ENCODE measurements at regions not wholly inside any gene's neighbourhood (a gene's known extent, or its start where the extent isn't known, plus 50 kb on each side); places are given as distances from the start of the nearest gene placed in this dataset.

DNA sequence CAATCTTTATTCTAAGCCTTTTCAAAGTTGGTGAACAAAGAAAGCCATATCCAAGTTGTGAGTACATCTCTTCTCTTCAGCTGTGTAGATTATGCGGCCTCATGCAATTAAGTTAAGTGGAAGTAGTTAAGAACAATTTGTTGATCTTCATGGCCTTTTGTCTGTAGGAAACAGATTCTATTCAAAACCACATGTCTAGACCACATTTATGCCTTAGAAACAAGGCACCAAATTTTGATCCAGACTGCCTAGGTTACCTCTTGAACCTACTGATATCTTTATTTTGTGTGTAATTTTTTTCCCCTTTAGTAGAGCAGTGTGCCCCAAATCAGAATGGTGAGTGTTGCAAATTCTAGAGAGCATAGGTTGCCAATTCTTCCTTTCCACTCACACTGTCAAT, 101.6 kb upstream of the CERS6 start:
- intact Hi-C loops (cut with DNase I; ENCODE audit: low total_unique reads), result no loop called here
- Histone ChIP-seq H3K9me3 (no peaks in the 10 kb centered on the region), H3K4me1 (peaks cover 0 to 7% (median 6%) of the 10 kb centered on the region in 4 donors), H3K27me3 (no peaks in the 10 kb centered on the region), H3K36me3 (no peaks in the 10 kb centered on the region), H3K27ac (no peak overlapping the region), H3K4me3 (no peak overlapping the region)
- WGBS, 5 donors, result 90 to 100% (median 94%) methylated on average over 1 of the region's 1 CpG
- DNase-seq, result no peak
- TF ChIP-seq, protein P1, sequence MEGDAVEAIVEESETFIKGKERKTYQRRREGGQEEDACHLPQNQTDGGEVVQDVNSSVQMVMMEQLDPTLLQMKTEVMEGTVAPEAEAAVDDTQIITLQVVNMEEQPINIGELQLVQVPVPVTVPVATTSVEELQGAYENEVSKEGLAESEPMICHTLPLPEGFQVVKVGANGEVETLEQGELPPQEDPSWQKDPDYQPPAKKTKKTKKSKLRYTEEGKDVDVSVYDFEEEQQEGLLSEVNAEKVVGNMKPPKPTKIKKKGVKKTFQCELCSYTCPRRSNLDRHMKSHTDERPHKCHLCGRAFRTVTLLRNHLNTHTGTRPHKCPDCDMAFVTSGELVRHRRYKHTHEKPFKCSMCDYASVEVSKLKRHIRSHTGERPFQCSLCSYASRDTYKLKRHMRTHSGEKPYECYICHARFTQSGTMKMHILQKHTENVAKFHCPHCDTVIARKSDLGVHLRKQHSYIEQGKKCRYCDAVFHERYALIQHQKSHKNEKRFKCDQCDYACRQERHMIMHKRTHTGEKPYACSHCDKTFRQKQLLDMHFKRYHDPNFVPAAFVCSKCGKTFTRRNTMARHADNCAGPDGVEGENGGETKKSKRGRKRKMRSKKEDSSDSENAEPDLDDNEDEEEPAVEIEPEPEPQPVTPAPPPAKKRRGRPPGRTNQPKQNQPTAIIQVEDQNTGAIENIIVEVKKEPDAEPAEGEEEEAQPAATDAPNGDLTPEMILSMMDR (IDR thresholded peaks at IDR 0.05), result no peak
- TF ChIP-seq POLR2A (IDR thresholded peaks at IDR 0.05) (no peak), EP300 (IDR thresholded peaks at IDR 0.05) (no peak)

- Histone ChIP-seq H3K27me3 (no peaks in the 10 kb centered on the region), H3K27ac (peak overlapping the region in 1 of 5 donors; percentile 10), H3K4me3 (no peak overlapping the region), H3K4me1 (peaks cover 0 to 7% (median 0%) of the 10 kb centered on the region in 4 donors), H3K9me3 (no peaks in the 10 kb centered on the region), H3K36me3 (no peaks in the 10 kb centered on the region)
- intact Hi-C loops (cut with DNase I; ENCODE audit: low total_unique reads), result no loop called here
- TF ChIP-seq POLR2AphosphoS5 (IDR thresholded peaks at IDR 0.05) (no peak), POLR2A (IDR thresholded peaks at IDR 0.05) (no peak), EP300 (IDR thresholded peaks at IDR 0.05) (no peak)
- TF ChIP-seq, protein P1 (IDR thresholded peaks at IDR 0.05), result no peak
- DNase-seq, result peak in 1 of 2 donors; percentile 46
- WGBS, 5 donors, result 19 to 42% (median 34%) methylated on average over 2 of the region's 2 CpGs
These were observed 101.0 kb upstream of the CERS6 start for GRCh38 chr2:168355121-168355520.

DNA sequence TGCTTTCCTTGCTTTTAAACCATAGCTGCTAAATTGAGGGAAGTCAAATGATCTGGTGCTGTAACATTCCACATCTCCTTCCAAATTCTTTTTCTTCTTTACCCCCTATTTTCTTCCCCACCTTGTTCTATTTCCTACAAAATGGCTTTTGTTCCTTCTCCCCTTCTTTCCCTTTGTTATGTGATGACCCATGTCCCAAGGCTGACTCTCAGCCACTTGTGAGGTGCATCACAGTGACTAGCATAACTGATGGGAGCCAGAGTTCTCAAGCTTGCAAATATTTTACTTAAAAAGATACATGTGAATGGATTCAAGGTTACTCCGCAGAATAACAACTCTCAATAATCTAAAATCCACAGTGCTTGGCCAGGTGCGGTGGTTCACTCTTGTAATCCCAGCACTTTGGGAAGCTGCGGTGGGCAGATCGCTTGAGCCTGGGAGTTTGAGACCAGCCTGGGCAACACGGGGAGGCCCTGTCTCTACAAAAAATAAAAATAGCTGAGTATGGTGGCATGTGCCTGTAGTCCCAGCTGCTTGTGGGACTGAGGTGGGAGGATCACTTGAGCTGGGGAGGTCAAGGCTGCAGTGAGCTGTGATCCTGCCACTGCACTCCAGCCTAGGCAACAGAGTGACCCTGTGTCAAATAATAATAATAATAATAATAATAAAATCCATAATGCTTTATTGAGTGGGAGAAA, 100.1 kb upstream of the CERS6 start:
- DNase-seq, result no peak
- TF ChIP-seq POLR2AphosphoS5 (IDR thresholded peaks at IDR 0.05) (no peak), EP300 (IDR thresholded peaks at IDR 0.05) (no peak), POLR2A (IDR thresholded peaks at IDR 0.05) (no peak)
- TF ChIP-seq, protein P1 (IDR thresholded peaks at IDR 0.05), result no peak
- Histone ChIP-seq H3K9me3 (no peaks in the 10 kb centered on the region), H3K4me3 (no peak overlapping the region), H3K27ac (peak overlapping the region in 1 of 5 donors; percentile 10), H3K4me1 (peaks cover 0 to under 1% (median 0%) of the 10 kb centered on the region in 4 donors), H3K36me3 (no peaks in the 10 kb centered on the region), H3K27me3 (no peaks in the 10 kb centered on the region)
- intact Hi-C loops (cut with DNase I; ENCODE audit: low total_unique reads), result no loop called here
- 86 to 93% (median 89%) methylated on average over 4 to 5 of the region's 5 CpGs for WGBS, 5 donors

- no peaks in the 10 kb centered on the region for H3K36me3 ChIP-seq
- H3K4me1 ChIP-seq, result no peaks in the 10 kb centered on the region
- DNase-seq, result no peak
- WGBS, 5 donors, result 85 to 93% (median 91%) methylated on average over 2 of the region's 2 CpGs
- intact Hi-C loops (cut with DNase I; ENCODE audit: low total_unique reads), result no loop called here
- H3K4me3 ChIP-seq, result no peak overlapping the region
- H3K9me3 ChIP-seq, result no peaks in the 10 kb centered on the region
- TF ChIP-seq POLR2AphosphoS5 (IDR thresholded peaks at IDR 0.05), result no peak
- TF ChIP-seq, protein P1 (IDR thresholded peaks at IDR 0.05), result no peak
- TF ChIP-seq EP300 (IDR thresholded peaks at IDR 0.05), result no peak
- TF ChIP-seq POLR2A (IDR thresholded peaks at IDR 0.05), result no peak
- no peaks in the 10 kb centered on the region for H3K27me3 ChIP-seq
- no peak overlapping the region for H3K27ac ChIP-seq
These were observed 99.6 kb upstream of the CERS6 start for GRCh38 chr2:168356477-168356835.
